H9 (cell line): ENCODE measurements at regions not wholly inside any gene's neighbourhood (a gene's known extent, or its start where the extent isn't known, plus 50 kb on each side); places are given as distances from the start of the nearest gene placed in this dataset.

Source experiments
- DNase-seq: peaks from one replicate; pipeline ENCODE4 v3.0.0-alpha.2; 2017
- H2AFZ ChIP-seq: one replicate; pipeline ENCODE4 v1.6.1; 2013; ENCODE audit warnings: mild to moderate bottlenecking, low read length, control low read depth, moderate library complexity
- H2AK5ac ChIP-seq: 2 replicates; pipeline ENCODE4 v1.6.1; 2013; ENCODE audit warnings: low read length, control low read depth, mixed read lengths; ENCODE audit not compliant: insufficient read length
- H2BK120ac ChIP-seq: one replicate; pipeline ENCODE4 v1.6.1; 2013; ENCODE audit warnings: low read depth, mild to moderate bottlenecking, low read length, control low read depth, inconsistent platforms; ENCODE audit not compliant: poor library complexity, severe bottlenecking
- H2BK12ac ChIP-seq: 2 replicates; pipeline ENCODE4 v1.6.1; 2013; ENCODE audit warnings: low read length, control low read depth, mixed read lengths, low read depth; ENCODE audit not compliant: insufficient read length
- H2BK15ac ChIP-seq: 2 replicates; pipeline ENCODE4 v1.6.1; 2013; ENCODE audit warnings: low read depth, low read length, control low read depth
- H2BK20ac ChIP-seq: one replicate; pipeline ENCODE4 v1.6.1; 2013; ENCODE audit warnings: low read depth, mild to moderate bottlenecking, low read length, control low read depth, inconsistent platforms; ENCODE audit not compliant: poor library complexity, severe bottlenecking
- H2BK5ac ChIP-seq: 2 replicates; pipeline ENCODE4 v1.6.1; 2013; ENCODE audit warnings: low read length, control low read depth, mixed read lengths; ENCODE audit not compliant: insufficient read length
- H3K14ac ChIP-seq: 2 replicates; pipeline ENCODE4 v1.6.1; 2013; ENCODE audit warnings: low read length, control low read depth; ENCODE audit not compliant: insufficient read depth
- H3K18ac ChIP-seq: 2 replicates; pipeline ENCODE4 v1.6.1; 2013; ENCODE audit warnings: low read depth, mild to moderate bottlenecking, mixed read lengths, low read length, control low read depth; ENCODE audit not compliant: insufficient read length
- H3K23ac ChIP-seq: 2 replicates; pipeline ENCODE4 v1.6.1; 2013; ENCODE audit warnings: low read length, control low read depth, mixed read lengths, low read depth; ENCODE audit not compliant: insufficient read length
- H3K23me2 ChIP-seq: 2 replicates; pipeline ENCODE4 v1.6.1; 2013; ENCODE audit warnings: low read depth, mild to moderate bottlenecking, mixed read lengths, low read length, control low read depth; ENCODE audit not compliant: insufficient read length, poor library complexity, severe bottlenecking
- H3K27ac ChIP-seq: 2 replicates; pipeline ENCODE4 v1.5.1; 2013; ENCODE audit warnings: low read length, control low read depth, mixed read lengths, low read depth; ENCODE audit not compliant: insufficient read length
- H3K27me3 ChIP-seq: 2 replicates; pipeline ENCODE4 v1.6.1; 2013; ENCODE audit warnings: low read length, control low read depth, inconsistent platforms; ENCODE audit not compliant: insufficient read depth
- H3K4ac ChIP-seq: 2 replicates; pipeline ENCODE4 v1.6.1; 2013; ENCODE audit warnings: low read depth, mild to moderate bottlenecking, control low read depth, inconsistent platforms, low read length, moderate library complexity
- H3K4me1 ChIP-seq: 2 replicates; pipeline ENCODE4 v1.6.1; 2013; ENCODE audit warnings: low read length, control low read depth, inconsistent platforms; ENCODE audit not compliant: insufficient read depth
- H3K4me2 ChIP-seq: 2 replicates; pipeline ENCODE4 v1.6.1; 2013; ENCODE audit warnings: low read length, control low read depth, mixed read lengths; ENCODE audit not compliant: insufficient read length, insufficient read depth
- H3K56ac ChIP-seq: 2 replicates; pipeline ENCODE4 v1.6.1; 2013; ENCODE audit warnings: low read depth, mild to moderate bottlenecking, mixed read lengths, low read length, control low read depth; ENCODE audit not compliant: insufficient read length
- H3K79me1 ChIP-seq: 2 replicates; pipeline ENCODE4 v1.6.1; 2013; ENCODE audit warnings: low read depth, mild to moderate bottlenecking, moderate library complexity, low read length, control low read depth, inconsistent platforms; ENCODE audit not compliant: insufficient read depth, poor library complexity, severe bottlenecking
- H3K79me2 ChIP-seq: 2 replicates; pipeline ENCODE4 v1.6.1; 2013; ENCODE audit warnings: low read length, control low read depth, inconsistent platforms; ENCODE audit not compliant: insufficient read depth
- H3K9ac ChIP-seq: 2 replicates; pipeline ENCODE4 v1.6.1; 2013; ENCODE audit warnings: low read length, control low read depth, mixed read lengths; ENCODE audit not compliant: insufficient read length; ENCODE audit errors: extremely low read depth
- H3K9me3 ChIP-seq: one replicate; pipeline ENCODE4 v1.6.1; 2013; ENCODE audit warnings: low read depth, low read length, inconsistent platforms; ENCODE audit not compliant: control insufficient read depth
- H3T11ph ChIP-seq: one replicate; pipeline ENCODE4 v1.6.1; 2013; ENCODE audit warnings: mild to moderate bottlenecking, low read length, control low read depth, inconsistent platforms
- H4K20me1 ChIP-seq: one replicate; pipeline ENCODE4 v1.6.1; 2013; ENCODE audit not compliant: control insufficient read depth, insufficient read length, insufficient read depth
- H4K5ac ChIP-seq: 2 replicates; pipeline ENCODE4 v1.6.1; 2013; ENCODE audit warnings: low read depth, mild to moderate bottlenecking, mixed read lengths, low read length, control low read depth; ENCODE audit not compliant: insufficient read length
- H4K8ac ChIP-seq: replicated peaks from 2 replicates; pipeline ENCODE4 v1.6.1; 2013; ENCODE audit warnings: low read length, control low read depth, mixed read lengths, low read depth; ENCODE audit not compliant: insufficient read length
- H4K91ac ChIP-seq: 2 replicates; pipeline ENCODE4 v1.6.1; 2013; ENCODE audit warnings: low read depth, mild to moderate bottlenecking, moderate library complexity, mixed read lengths, low read length, control low read depth; ENCODE audit not compliant: insufficient read length
- H3K27ac Mint-ChIP-seq, 3 experiments: 2 replicates in 2 of 3; 3 replicates in 1 of 3; pipeline ENCODE4 v1.8.0; 2020 to 2021; ENCODE audit warnings: mixed read lengths in 3 of 3, mild to moderate bottlenecking in 1 of 3, moderate library complexity in 1 of 3
- H3K27me3 Mint-ChIP-seq: 2 replicates; pipeline ENCODE4 v1.8.0; 2021; ENCODE audit warnings: low read depth, mild to moderate bottlenecking, moderate library complexity, mixed read lengths
- H3K36me3 Mint-ChIP-seq, 3 experiments: 2 replicates in 2 of 3; 3 replicates in 1 of 3; pipeline ENCODE4 v1.8.0; 2020 to 2021; ENCODE audit warnings: low read depth in 3 of 3, mixed read lengths in 3 of 3; ENCODE audit not compliant: insufficient read depth in 1 of 3
- H3K4me1 Mint-ChIP-seq, 2 experiments: 2 replicates each; pipeline ENCODE4 v1.8.0; 2020; ENCODE audit warnings: mixed read lengths in 2 of 2
- H3K4me3 Mint-ChIP-seq, 2 experiments: 2 replicates in 1 of 2; 3 replicates in 1 of 2; pipeline ENCODE4 v1.8.0; 2020 to 2021; ENCODE audit warnings: mild to moderate bottlenecking in 2 of 2, mixed read lengths in 2 of 2, moderate library complexity in 1 of 2
- H3K9me3 Mint-ChIP-seq, 2 experiments: 2 replicates in 1 of 2; 3 replicates in 1 of 2; pipeline ENCODE4 v1.8.0; 2020; ENCODE audit warnings: mild to moderate bottlenecking in 2 of 2, mixed read lengths in 2 of 2, moderate library complexity in 1 of 2
- CTCF ChIP-seq: fragments of 200-600 bp; sonication (generic); conservative IDR thresholded peaks from 3 replicates; pipeline ENCODE4 v1.8.0; 2021; ENCODE audit warnings: antibody characterized with exemption, mild to moderate bottlenecking
- WGBS: extraction: QIAGEN DNeasy Blood & Tissue Kit; methylation state at CpG from one replicate; pipeline ENCODE4 v1.1.7; 2013; ENCODE audit warnings: missing lambda C conversion rate, low lambda C conversion rate, mixed read lengths; ENCODE audit not compliant: insufficient read length; ENCODE audit errors: extremely low coverage; 5-methylcytosine and 5-hydroxymethylcytosine counted together

- H2AK5ac ChIP-seq, result no peak overlapping the region
- no peak overlapping the region for H4K91ac ChIP-seq
- no peak overlapping the region for H3K4me2 ChIP-seq
- H2BK20ac ChIP-seq, result no peak overlapping the region
- H2BK15ac ChIP-seq, result no peak overlapping the region
- no peak overlapping the region for H2BK12ac ChIP-seq
- Mint-ChIP-seq H3K4me3 (no peak overlapping the region), H3K9me3 (no peaks in the 10 kb centered on the region), H3K36me3 (no peaks in the 10 kb centered on the region), H3K27ac (no peak overlapping the region), H3K4me1 (no peaks in the 10 kb centered on the region), H3K27me3 (no peaks in the 10 kb centered on the region)
- H2BK5ac ChIP-seq, result no peak overlapping the region
- no peaks in the 10 kb centered on the region for H4K20me1 ChIP-seq
- H3K27me3 ChIP-seq, result no peaks in the 10 kb centered on the region
- H4K5ac ChIP-seq, result no peak overlapping the region
- no peak overlapping the region for H2BK120ac ChIP-seq
- no peaks in the 10 kb centered on the region for H3K79me2 ChIP-seq
- H3K27ac ChIP-seq, result no peak overlapping the region
- no peak overlapping the region for H2AFZ ChIP-seq
- DNase-seq, result no peak
- no peaks in the 10 kb centered on the region for H3K23me2 ChIP-seq
- H3T11ph ChIP-seq, result no peak overlapping the region
- no peak overlapping the region for H3K14ac ChIP-seq
- no peak overlapping the region for H3K18ac ChIP-seq
- H3K79me1 ChIP-seq, result no peaks in the 10 kb centered on the region
- H3K9ac ChIP-seq, result no peak overlapping the region
- H3K56ac ChIP-seq, result no peak overlapping the region
- WGBS, result no CpG with 5 or more reads among the region's 2 CpGs
- no peaks in the 10 kb centered on the region for H3K4me1 ChIP-seq
- no peak overlapping the region for H3K23ac ChIP-seq
- H3K4ac ChIP-seq, result no peak overlapping the region
- H3K9me3 ChIP-seq, result no peaks in the 10 kb centered on the region
- H4K8ac ChIP-seq, result no peak overlapping the region
- TF ChIP-seq CTCF, result no peak
Measured at GRCh38 chr1:221449194-221449593, 292.7 kb downstream of the DUSP10 start.
